ENCODE measurements at regions not wholly inside any gene's neighbourhood (a gene's known extent, or its start where the extent isn't known, plus 50 kb on each side); places are given as distances from the start of the nearest gene placed in this dataset.

DNA sequence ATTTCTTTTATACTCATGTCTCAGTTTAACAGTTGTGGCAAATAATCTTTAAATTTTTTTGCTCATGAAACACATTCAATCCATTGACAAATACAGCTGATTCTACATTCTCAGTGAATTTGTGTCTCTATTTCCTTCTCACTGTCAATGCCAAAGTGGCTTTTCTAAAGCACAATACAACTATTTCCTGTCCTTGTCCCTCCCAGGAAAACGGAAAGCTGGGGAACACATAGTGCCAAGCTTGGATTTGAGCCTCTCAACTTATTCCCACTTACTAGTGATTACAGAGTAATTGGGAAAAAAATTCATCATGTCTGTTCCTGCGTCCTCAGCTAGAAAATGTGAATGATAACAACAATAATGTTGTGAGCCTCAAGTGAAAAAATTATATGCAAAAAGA, 899.7 kb upstream of the CDH2 start:
- ChIA-PET POLR2A (no interaction called here), CTCF (no interaction called here)
- TF ChIP-seq, protein P1, sequence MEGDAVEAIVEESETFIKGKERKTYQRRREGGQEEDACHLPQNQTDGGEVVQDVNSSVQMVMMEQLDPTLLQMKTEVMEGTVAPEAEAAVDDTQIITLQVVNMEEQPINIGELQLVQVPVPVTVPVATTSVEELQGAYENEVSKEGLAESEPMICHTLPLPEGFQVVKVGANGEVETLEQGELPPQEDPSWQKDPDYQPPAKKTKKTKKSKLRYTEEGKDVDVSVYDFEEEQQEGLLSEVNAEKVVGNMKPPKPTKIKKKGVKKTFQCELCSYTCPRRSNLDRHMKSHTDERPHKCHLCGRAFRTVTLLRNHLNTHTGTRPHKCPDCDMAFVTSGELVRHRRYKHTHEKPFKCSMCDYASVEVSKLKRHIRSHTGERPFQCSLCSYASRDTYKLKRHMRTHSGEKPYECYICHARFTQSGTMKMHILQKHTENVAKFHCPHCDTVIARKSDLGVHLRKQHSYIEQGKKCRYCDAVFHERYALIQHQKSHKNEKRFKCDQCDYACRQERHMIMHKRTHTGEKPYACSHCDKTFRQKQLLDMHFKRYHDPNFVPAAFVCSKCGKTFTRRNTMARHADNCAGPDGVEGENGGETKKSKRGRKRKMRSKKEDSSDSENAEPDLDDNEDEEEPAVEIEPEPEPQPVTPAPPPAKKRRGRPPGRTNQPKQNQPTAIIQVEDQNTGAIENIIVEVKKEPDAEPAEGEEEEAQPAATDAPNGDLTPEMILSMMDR (IDR thresholded peaks at IDR 0.05): no peak
- TF ChIP-seq EZH2 (IDR thresholded peaks at IDR 0.05; ENCODE audit: borderline replicate concordance, insufficient read depth, low read depth, low read length, poor library complexity, severe bottlenecking): no peak
- peaks cover 3% of the 10 kb centered on the region for H3K9me3 Mint-ChIP-seq (ENCODE audit: insufficient read depth)
- Histone ChIP-seq H3K4me2 (replicated peaks; ENCODE audit: low read depth, low read length, poor library complexity, severe bottlenecking) (no peak overlapping the region), H3K79me2 (ENCODE audit: control insufficient read depth, insufficient read depth, low read length) (no peaks in the 10 kb centered on the region), H3K4me1 (ENCODE audit: control insufficient read depth in 2 of 2, insufficient read depth in 2 of 2, low read length in 2 of 2) (no peaks in the 10 kb centered on the region), H3K4me3 (ENCODE audit: control extremely low read depth in 1 of 5, extremely low read depth in 1 of 5, insufficient read depth in 1 of 5, low read depth in 2 of 5, low read length in 4 of 5) (no peak overlapping the region), H3K27me3 (replicated peaks in 1 of 4; ENCODE audit: control extremely low read depth in 1 of 4, control insufficient read depth in 3 of 4, insufficient read depth in 4 of 4, low read length in 3 of 4) (no peaks in the 10 kb centered on the region), H3K9me3 (ENCODE audit: control extremely low read depth in 1 of 3, control insufficient read depth in 2 of 3, insufficient read depth in 1 of 3, low read length in 2 of 3) (no peaks in the 10 kb centered on the region), H3K9ac (ENCODE audit: low read length) (no peak overlapping the region), H3K27ac (ENCODE audit: low read length in 2 of 2) (no peak overlapping the region), H3K36me3 (replicated peaks in 1 of 2; ENCODE audit: control extremely low read depth in 1 of 2, control insufficient read depth in 1 of 2, extremely low read depth in 1 of 2, insufficient read depth in 2 of 2, low read length in 1 of 2) (no peaks in the 10 kb centered on the region), H4K20me1 (ENCODE audit: control insufficient read depth, insufficient read depth, low read length, poor library complexity, severe bottlenecking) (no peaks in the 10 kb centered on the region), H2AFZ (ENCODE audit: insufficient read depth, low read depth, low read length, poor library complexity, severe bottlenecking) (no peak overlapping the region)
- H3K4me3 Mint-ChIP-seq: no peak overlapping the region
- DNase-seq: no peak
- no peaks in the 10 kb centered on the region for H3K27me3 Mint-ChIP-seq
- H3K4me1 Mint-ChIP-seq: no peaks in the 10 kb centered on the region
- WGBS (ENCODE audit: insufficient coverage): 89% methylated on average over 1 of the region's 2 CpGs
- no peak overlapping the region for H3K27ac Mint-ChIP-seq
- intact Hi-C loops (cut with micrococcal nuclease): no loop called here
- no peak for ATAC-seq (ENCODE audit: low read depth)

DNA sequence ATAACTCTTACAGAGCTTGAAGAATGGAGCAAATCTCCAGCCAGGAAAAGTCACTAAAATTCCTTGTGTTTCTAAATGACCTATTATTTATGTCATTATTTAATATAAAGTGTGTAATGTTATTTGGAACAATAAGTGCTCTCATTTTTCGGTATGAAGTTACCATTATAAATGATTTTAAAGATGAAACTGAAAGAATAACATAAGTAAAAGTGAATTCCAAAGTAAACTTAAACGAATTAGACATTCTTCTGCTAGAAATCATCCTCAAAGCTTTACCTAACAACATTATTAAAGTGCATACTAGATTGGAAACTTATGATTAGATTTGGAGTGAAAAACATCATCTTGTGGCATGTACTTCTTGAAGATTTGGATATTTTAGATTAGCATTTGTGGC, 897.2 kb upstream of the CDH2 start:
- Histone ChIP-seq H3K27me3 (replicated peaks in 1 of 4; ENCODE audit: control extremely low read depth in 1 of 4, control insufficient read depth in 3 of 4, insufficient read depth in 4 of 4, low read length in 3 of 4) (no peaks in the 10 kb centered on the region), H4K20me1 (ENCODE audit: control insufficient read depth, insufficient read depth, low read length, poor library complexity, severe bottlenecking) (no peaks in the 10 kb centered on the region), H3K79me2 (ENCODE audit: control insufficient read depth, insufficient read depth, low read length) (no peaks in the 10 kb centered on the region), H3K4me3 (ENCODE audit: control extremely low read depth in 1 of 5, extremely low read depth in 1 of 5, insufficient read depth in 1 of 5, low read depth in 2 of 5, low read length in 4 of 5) (no peak overlapping the region), H3K4me1 (ENCODE audit: control insufficient read depth in 2 of 2, insufficient read depth in 2 of 2, low read length in 2 of 2) (no peaks in the 10 kb centered on the region), H3K36me3 (replicated peaks in 1 of 2; ENCODE audit: control extremely low read depth in 1 of 2, control insufficient read depth in 1 of 2, extremely low read depth in 1 of 2, insufficient read depth in 2 of 2, low read length in 1 of 2) (no peaks in the 10 kb centered on the region), H3K9me3 (ENCODE audit: control extremely low read depth in 1 of 3, control insufficient read depth in 2 of 3, insufficient read depth in 1 of 3, low read length in 2 of 3) (no peaks in the 10 kb centered on the region), H3K27ac (ENCODE audit: low read length in 2 of 2) (no peak overlapping the region), H3K9ac (ENCODE audit: low read length) (no peak overlapping the region), H3K4me2 (replicated peaks; ENCODE audit: low read depth, low read length, poor library complexity, severe bottlenecking) (no peak overlapping the region), H2AFZ (ENCODE audit: insufficient read depth, low read depth, low read length, poor library complexity, severe bottlenecking) (no peak overlapping the region)
- Mint-ChIP-seq H3K27ac (no peak overlapping the region), H3K27me3 (no peaks in the 10 kb centered on the region), H3K4me3 (no peak overlapping the region), H3K9me3 (ENCODE audit: insufficient read depth) (peaks cover 3% of the 10 kb centered on the region), H3K4me1 (no peaks in the 10 kb centered on the region)
- TF ChIP-seq, protein P1 (IDR thresholded peaks at IDR 0.05): no peak
- ChIA-PET CTCF (no interaction called here), POLR2A (no interaction called here)
- DNase-seq: no peak
- ATAC-seq (ENCODE audit: low read depth): no peak
- intact Hi-C loops (cut with micrococcal nuclease): no loop called here
- WGBS (ENCODE audit: insufficient coverage): no CpG with 5 or more reads among the region's 2 CpGs

All from B cell (primary cell).